EL (cell line): ENCODE measurements at regions not wholly inside any gene's neighbourhood (a gene's known extent, or its start where the extent isn't known, plus 50 kb on each side); places are given as distances from the start of the nearest gene placed in this dataset.

Source experiments
- DNase-seq: peaks from one replicate; pipeline ENCODE4 v3.0.0-alpha.2; 2016

DNA sequence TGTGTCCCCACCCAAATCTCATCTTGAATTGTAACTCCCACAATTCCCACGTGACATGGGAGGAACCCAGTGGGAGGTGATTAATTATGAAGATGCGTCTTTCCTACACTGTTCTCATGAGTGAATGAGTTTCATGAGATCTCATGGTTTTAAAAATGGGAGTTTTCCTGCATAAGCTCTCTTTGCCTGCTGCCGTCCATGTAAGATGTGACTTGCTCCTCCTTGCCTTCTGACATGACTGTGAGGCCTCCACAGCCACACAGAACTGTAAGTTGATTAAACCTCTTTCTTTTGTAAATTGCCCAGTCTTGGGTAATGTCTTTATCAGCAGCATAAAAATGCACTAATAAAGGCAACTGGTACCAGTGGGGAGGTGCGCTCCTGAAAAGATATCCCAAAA, 67.7 kb upstream of the DRGX start:
- DNase-seq, result no peak

GRCh38 chr10:49458869-49459268, 63.0 kb upstream of the DRGX start:
- no peak for DNase-seq

DNA sequence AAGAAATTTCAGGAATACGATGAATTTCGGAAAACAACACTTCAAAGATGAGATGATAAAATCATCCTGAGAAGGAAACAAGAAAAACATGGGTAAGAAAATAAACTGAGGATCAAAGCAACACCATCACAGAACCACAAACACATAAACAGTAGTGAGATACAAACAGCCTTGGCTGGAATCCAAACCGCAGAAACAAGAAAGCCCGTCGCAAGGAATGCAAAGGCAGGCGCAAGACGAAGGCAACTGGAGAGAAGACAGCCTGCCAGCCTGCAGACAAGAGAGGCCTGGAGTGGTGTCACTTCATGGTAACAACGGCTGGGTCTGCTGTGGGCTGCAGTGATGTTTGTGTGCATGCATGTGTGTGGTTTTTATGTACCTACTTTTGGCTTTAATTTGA, 61.8 kb upstream of the DRGX start:
- no peak for DNase-seq

DNA sequence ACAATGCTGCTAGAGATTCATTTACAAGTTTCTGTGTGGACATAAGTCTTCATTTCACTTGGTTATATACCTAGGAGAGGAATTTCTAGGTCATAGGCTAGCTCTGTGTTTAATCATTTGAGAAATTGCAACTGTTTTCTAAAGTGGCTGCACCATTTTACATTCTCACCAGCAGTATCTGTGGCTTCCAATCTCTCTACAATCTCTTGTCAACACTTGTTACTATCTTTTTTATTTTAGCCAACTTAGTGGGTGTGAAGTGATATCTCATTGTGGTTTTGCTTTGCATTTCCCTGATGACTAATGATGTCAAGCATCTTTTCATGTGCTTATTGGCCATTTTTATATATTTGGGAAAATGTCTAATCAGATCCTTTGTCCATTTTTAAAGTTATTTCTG, 53.0 kb upstream of the DRGX start:
- peak; percentile 12 for DNase-seq

DNA sequence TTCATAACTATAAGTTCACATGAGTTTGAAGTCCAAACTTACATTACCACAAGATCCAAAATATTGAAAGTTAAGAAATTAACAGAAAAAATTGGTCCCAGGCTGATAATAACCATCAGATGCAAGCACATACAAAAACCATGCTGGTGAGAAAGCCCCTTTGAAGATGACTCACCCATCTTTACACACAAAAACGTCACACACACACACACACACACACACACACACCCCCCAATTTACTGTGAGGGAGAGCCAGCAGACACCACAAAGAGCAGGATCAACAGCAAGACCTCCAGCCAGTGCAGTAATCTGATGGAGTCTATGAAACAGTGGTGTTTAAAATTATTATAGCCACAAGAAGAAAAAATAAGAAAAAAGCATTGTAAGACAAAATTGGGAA, 50.1 kb upstream of the DRGX start:
- peak; percentile 43 for DNase-seq
